COLO668 (cell line): ENCODE measurements at regions not wholly inside any gene's neighbourhood (a gene's known extent, or its start where the extent isn't known, plus 50 kb on each side); places are given as distances from the start of the nearest gene placed in this dataset.
A peak's percentile ranks its signal among the peaks of the same experiment; 100 is the strongest.
"Not testable (repeated sequence)": the region's sequence is repeated elsewhere in the genome, so short reads cannot be mapped to it uniquely, and the experiment has no call there.

ENCODE experiments used
- DNase-seq: peaks from one replicate; lab custom pipeline; 2025; ENCODE audit not compliant: unreplicated experiment; lab: John Stamatoyannopoulos, UW

DNA sequence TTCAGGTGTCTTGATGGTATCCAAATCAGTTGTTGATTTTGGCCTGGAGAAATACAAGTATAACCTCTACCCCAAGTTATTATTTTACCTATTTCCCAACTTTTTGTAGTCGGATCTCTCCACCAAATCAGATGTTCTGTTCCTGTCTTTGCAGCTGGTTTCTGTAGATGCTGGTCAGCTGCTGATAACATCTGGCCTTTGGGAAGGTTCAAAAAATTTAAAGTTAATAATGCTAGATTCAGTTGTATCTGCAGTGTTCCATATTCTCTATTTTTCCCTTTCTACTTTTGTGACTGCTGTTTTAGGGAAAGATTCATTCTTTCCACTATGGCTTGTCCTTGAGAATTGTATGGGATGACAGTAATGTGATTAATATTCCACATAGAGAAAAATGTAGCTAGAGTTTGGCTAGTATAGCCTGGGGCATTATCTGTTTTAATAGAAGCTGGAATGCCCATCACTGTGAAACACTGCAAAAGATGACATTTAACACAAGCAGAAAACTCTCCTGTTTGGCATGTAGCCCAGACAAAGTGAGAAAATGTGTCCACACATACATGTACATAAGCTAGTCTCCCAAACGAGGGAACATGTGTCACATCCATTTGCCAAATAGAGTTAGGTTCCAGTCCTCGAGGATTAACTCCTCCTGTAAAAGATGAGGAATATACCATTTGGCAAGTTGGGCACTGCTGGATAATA is 99.2 kb downstream of the ZNF100 start:
- DNase-seq, result not testable (repeated sequence)

DNA sequence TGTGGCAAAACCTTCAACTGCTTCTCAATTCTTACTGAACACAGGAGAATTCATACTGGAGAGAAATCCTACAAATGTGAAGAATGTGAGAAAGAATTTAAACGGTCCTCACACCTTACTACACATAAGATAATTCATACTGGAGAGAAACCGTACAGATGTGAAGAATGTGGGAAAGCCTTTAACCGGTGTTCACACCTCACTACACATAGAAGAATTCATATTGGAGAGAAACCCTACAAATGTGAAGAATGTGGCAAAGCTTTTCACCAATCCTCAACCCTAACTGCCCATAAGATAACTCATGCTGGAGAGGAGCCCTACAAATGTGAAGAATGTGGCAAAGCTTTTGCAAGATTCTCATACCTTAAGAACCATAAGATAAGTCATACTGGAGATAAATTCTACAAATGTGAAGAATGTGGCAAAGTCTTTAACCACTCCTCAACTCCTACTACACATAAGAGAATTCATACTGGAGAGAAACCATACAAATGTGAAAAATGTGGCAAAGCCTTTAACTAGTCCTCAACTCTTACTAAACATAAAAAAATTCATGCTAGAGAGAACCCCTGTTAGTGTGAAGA is 111.7 kb downstream of the ZNF100 start:
- DNase-seq, result no peak

DNA sequence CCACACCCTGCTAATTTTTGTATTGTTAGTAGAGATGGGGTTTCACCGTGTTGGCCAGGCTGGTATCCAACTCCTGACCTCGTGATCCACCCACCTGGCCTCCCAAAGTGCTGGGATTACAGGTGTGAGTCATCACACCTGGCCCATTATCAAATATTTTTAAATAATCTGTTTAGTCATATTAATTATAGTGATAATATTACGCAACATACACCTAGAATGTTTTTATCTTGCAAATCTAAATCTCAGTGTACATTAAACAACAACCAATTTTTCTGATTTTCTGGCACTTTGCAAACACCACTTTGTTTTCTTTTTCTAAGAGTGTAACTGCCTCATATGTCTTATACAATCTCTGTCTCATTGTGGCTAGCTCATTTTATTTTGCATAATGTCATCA is 115.9 kb downstream of the ZNF100 start:
- DNase-seq, result not testable (repeated sequence)

DNA sequence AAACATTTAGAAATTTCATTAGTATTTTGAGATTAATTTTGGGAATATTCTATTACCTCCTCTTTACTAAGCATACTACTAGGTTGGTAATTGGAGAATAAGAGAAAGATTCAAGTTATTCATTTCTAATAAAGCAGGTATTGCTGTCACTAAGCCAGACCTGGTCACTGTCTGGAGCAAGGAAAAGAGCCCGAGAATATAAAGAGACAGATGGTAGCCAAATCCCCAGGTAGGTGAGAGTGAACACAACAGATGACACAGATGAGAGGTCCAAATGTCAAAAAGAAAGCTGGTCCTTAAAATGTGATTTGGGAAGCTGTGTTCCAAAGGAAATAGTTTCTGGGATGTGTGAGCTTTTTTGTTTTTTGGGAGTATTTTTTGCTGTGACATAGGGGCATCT is 128.6 kb downstream of the ZNF100 start:
- no peak for DNase-seq

DNA sequence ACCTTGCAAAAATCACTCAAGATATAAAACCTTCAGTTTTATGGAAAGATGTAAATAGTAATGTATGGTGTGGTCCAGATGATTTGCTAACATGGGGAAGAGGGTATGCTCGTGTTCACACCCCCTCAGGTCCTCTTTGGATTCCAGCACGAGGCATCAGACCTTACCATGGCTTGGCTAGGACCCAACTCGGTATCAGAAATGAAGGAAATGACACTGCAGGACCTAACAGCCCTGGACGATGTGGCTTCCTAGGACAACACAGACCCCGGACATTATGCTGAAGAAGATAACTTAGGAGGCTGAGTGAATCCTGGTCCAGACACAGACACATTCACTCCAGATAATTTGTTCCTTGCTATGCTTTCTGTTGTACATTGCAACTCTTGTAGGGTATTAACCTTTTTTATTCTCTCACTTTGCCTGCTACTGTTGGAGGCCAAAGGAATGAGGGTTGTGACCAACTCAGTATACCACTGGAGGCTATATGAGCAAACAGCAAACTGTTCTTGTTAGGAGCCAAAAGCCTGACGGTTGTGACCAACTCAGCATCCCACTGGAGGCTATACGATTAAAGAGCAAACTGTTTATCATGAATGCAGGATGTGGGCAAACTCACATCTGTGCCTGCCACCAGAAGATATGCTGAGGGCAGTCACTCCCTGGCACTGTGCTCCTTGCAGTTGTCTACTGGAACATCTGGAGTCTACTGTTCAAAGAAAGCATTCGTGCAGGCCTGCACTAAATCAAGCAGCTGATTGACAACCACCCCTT is 121.7 kb downstream of the ZNF429 start:
- DNase-seq, result no peak

DNA sequence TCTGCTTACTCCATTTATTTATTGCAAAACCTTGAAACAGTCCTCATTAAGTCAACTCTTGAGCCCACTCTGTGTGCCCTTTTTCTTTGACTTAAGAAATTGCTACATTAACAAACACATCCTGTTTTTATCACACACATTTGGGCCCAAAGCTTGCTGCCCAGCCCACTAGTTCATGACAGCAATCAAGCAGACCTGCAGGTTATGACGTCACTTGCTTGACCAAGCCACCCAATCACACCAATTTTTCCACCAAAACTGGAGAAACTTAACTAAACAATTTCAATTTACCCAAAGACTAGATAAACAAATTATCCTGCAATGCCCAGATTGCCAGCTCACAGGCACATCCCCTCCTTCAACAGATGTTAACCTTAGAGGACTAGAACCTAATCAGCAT is 120.7 kb downstream of the ZNF429 start:
- no peak for DNase-seq

DNA sequence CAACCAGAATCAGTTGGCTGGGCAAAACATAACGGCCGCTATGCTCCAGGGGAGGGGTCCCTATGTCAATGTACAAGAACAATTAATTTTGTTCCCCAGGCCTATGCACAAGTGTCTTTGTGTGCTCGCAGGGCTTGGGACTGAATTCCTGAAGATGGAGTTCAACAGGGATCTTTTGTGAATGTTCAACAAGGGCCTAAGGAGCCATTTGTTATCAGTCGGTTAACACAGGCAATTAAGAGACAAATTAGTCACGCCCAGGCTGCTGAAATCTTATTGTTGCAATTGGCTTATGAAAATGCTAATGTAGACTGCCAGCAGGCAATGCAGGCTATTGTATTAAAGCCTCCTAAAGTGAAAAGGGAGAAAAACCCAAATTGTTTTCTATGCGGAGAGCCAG is 117.5 kb downstream of the ZNF429 start:
- DNase-seq, result no peak

DNA sequence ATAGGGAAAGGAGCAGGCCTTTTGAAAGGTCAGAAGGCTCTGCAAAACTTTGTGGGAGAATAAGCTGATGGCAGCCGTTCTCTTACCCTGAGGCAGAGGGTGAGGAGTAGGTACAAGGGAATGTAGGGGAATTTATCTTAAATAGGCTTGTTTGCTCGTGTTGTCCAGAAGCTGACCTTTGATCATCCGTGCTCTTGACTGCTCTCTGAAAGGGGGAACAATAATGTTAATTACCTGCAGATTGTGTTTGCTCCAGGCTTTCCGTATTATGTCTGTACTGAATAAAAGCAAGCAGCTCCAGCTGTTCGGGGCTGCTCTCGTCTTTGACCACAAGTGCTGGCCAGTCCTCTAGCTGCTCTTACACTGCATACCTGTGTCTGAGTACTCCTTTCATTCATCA is 116.3 kb downstream of the ZNF429 start:
- no peak for DNase-seq

DNA sequence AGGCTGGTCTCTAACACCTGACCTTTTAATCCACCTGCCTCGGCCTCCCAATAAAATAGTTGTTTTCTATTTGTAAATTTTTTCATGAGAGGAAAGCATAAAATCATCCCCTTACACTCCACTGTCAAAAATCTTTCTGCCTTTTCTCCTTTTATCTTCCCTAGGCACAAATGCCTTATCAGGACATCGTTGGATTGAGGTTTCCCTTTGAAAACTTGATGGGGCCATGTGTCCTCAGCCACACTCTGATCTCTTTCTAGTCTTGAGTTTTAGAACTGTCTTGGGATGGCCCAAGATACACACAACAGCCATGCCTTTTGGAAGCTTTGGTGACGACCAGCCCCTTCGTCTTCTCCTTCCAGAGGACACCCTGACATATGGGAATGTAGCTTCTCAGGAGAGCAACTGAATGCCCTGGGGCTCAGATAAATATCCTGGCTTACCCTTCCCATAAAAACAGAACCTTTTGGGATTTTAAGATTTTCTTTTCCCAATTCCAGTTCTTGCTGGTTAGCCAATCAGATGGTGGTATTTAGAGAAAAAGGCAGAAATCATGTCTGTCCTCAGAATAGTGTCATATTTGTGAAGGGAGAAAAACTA is 112.4 kb downstream of the ZNF429 start:
- no peak for DNase-seq

DNA sequence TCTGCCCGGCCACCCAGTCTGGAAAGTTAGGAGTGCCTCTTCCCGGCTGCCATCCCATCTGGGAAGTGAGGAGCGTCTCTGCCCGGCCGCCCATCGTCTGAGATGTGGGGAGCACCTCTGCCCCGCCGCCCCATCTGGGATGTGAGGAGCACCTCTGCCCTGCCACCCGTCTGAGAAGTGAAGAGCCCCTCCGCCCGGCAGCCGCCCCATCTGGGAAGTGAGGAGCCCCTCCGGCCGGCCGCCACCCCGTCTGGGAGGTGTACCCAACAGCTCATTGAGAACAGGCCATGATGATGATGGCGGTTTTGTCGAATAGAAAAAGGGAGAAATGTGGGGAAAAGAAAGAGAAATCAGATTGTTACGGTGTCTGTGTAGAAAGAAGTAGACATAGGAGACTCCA is 109.4 kb downstream of the ZNF429 start:
- not testable (repeated sequence) for DNase-seq

DNA sequence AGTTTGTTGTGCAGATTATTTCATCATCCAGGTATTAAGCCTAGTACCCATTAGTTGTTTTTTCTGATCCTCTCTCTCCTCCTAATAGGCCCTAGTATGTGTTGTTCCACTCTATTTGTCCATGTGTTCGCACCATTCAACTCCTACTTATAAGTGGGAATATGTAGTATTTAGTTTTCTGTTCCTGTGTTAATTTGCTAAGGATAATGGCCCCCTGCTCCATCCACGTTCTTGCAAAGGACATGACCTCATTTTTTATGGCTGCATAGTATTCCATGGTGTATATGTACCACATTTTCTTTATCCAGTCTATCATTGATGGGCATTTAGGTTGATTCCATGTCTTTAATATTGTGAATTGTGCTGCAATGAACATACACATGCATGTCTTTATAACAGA is 107.8 kb downstream of the ZNF429 start:
- not testable (repeated sequence) for DNase-seq

DNA sequence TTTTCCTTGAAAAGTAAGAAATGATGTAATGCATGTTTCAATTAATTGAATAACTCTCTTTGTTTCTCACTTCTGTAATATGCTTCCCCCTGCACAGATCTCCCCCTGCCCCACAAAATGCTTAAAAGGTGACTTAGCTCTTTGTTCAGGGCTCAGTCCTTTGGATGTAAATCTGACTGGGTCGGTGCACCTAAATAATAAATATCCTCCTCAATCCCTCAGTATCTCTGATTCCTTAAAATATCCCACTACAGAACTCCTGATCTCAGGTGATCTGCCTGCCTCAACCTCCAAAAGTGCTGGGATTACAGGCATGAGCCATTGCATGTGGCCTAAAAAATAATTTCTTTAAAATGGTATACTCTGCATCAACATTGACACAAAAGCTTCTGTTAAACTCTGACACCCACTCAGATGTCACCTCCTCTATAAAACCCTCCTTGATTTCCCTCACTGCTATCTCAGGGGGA is 107.0 kb downstream of the ZNF429 start:
- no peak for DNase-seq

DNA sequence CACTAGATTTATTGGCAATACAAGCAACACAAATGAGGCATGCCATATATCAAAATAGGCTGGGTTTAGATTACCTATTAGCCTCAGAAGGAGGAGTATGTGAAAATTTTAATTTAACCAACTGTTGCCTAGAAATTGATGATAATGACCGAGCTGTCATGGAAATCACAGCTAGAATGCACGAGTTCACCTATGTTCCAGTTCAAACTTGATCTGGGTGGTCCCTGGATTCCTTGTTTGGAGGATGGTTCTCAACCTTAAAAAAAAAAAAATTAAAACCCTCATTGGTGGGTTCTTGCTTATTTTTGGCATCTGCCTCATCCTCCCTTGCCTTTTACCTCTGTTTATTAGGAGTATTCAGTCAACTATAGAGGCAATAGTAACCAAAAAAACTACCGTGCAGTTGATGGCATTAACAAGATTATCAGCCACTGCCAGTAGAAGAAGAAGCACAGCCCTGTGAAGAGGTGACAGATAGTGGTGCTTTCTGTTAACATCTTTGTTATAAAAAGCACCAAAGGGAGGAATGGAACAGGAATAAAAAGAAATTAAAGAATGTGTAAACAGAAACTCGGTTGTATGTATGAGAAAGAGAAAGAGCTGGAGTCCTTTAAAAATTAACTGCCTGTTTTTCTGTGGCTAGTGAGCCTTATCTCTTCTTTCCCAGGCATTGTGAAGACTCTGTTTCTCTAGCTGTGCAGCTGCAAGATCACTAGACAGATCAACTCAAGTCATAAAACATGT is 106.4 kb downstream of the ZNF429 start:
- no peak for DNase-seq

DNA sequence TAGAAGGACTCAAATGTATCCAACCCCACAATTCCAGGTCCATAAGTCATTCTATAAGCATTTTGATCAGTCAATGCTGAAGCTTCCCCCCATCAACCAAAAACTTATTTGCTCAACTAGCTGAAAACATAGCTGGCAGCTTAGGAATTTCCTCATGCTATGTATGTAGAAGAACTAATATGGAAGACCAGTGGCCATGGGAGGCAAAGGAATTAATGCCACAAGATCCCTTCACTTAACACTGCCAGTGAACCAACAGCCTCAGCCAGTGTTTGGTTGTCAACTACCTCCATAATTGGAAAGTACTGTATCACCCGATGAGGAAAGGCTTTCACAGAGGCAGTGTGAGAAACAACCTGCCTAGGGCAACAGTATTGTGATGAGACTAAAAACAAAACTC is 105.4 kb downstream of the ZNF429 start:
- no peak for DNase-seq

DNA sequence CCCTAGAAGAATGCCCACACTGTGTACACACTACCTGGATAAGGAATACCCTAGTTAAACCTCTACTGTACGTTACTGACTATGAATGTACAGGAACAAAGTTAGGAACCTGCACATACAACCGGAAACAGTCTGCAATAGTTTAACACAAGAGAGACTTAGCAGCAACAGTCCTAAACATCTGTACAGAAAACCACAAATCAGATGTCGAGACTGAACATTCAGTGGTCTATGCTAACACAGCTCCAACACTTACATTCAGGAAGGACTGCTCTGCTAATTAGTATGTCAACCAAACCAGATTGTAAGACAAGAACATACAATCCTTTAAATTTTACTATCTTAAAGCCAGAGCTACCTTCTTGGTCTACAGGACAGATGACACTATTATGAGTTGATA is 104.9 kb downstream of the ZNF429 start:
- DNase-seq, result no peak

DNA sequence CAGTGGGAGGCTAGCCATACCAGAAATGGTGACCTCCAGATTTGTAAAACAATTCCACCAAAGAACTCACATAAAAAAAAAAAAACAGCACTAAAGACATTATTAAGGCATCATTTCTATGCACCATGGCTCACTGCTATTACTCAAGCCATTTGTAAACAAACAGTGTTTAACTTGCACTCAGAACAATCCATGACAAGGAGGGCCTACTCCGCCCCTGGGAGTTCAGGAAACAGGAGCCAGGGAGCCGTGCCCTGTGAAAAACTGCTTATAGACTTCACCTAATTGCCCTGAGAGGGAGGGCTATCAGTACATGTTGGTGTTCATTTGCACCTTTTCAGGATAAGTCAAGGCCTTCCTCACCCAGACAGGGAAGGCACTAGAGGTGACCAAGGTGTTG is 103.2 kb downstream of the ZNF429 start:
- peak; percentile 4 for DNase-seq

DNA sequence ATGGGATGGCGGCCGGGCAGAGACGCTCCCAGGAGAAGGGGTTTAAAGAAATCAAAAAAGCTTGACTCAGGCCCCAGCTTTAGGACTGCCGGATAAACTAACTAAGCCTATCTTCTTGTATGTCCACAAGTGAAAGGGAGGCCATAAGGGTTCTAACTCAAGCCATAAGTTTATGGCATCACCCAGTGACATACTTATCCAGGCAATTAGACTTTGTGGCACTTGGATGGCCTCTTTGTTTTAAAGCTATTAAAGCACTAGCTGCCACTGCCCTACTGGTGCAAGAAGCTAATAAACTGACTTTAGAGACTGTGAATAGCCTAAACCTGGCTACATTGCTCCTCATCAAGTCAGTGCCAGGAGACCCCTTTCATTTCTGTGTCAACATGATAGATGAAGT is 102.0 kb downstream of the ZNF429 start:
- DNase-seq, result no peak

DNA sequence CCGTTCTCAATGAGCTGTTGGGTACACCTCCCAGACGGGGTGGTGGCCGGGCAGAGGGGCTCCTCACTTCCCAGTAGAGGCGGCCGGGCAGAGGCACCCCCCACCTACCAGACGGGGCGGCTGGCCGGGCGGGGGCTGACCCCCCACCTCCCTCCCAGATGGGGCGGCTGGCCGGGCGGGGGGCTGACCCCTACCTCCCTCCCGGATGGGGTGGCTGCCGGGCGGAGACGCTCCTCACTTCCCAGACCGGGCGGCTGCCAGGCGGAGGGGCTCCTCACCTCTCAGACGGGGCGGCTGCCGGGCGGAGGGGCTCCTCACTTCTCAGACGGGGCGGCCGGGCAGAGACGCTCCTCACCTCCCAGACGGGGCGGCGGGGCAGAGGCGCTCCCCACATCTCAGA is 101.6 kb downstream of the ZNF429 start:
- not testable (repeated sequence) for DNase-seq

DNA sequence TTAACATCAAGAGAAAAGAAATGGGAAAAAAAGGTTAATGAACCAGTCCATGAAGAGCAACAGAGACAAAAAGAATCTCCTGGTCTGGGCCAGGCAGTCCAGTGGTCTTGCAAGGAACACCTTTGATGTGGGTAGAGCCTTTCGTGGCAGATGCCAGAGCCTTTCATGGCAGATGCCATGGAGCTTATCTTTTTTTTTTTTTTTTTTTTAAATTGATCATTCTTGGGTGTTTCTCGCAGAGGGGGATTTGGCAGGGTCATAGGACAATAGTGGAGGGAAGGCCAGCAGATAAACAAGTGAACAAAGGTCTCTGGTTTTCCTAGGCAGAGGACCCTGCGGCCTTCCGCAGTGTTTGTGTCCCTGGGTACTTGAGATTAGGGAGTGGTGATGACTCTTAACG is 100.9 kb downstream of the ZNF429 start:
- DNase-seq, result not testable (repeated sequence)

DNA sequence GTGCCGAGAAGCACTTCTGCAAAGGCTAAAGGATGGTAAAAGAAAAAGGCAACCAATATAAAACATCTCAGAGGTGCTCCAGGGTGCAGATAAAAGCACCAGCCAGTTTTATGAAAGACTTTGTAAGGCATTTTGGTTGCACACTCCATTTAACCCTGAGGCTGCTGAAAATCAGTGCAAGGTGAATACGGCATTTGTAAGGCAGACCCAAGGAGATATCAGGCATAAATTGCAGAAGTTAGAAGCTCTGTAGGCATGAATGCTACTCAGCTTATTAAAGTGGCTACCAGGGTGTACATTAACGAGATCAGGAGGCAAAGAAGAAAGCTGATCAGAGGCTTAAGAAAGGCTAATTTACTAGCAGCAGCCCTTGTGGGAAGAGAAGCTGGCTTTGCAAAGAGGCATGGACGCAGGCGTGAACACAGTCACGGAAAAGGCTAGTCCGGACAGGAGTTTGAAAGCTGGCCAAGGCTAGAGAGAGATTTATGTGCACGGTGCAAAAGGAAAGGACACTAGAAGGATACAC is 99.6 kb downstream of the ZNF429 start:
- DNase-seq, result no peak
